ENCODE measurements at regions not wholly inside any gene's neighbourhood (a gene's known extent, or its start where the extent isn't known, plus 50 kb on each side); places are given as distances from the start of the nearest gene placed in this dataset.

GRCh38 chr2:142320067-142320466 lies 189.3 kb upstream of the LRP1B start:
- no peaks in the 10 kb centered on the region for H3K27me3 ChIP-seq
- H3K4me3 ChIP-seq = no peak overlapping the region
- H3K27ac ChIP-seq = no peak overlapping the region
- H3K4me1 ChIP-seq = no peaks in the 10 kb centered on the region
- H3K36me3 ChIP-seq = no peaks in the 10 kb centered on the region
- 88% methylated on average over 1 of the region's 1 CpG for WGBS
- TF ChIP-seq EP300 (IDR thresholded peaks at IDR 0.05) (no peak), POLR2A (IDR thresholded peaks at IDR 0.05) (no peak), POLR2AphosphoS5 (IDR thresholded peaks at IDR 0.05) (no peak), CTCF (IDR thresholded peaks at IDR 0.05) (no peak)
- DNase-seq (ENCODE audit: low spot score in 2 of 2) = no peak
- H3K9me3 ChIP-seq = no peaks in the 10 kb centered on the region

DNA sequence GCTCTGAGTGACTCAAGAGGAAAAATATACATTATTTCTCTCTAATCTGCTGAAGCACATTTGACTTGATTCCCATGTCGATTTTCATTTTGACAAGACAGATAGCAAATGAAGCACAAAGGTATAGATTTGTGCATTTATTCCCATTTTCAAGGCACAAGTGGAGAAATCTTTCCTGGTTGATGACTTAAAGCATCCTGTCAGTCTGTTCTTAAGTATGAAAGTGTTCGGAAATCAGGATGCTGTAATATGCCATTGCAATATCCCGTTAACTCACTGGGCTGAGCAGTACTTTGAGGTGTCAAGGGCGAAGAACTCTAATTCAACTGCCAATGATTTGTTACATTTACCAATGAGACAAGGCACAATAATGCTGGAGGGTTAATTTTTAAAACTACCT lies 185.2 kb upstream of the LRP1B start:
- no peak overlapping the region for H3K27ac ChIP-seq
- 91% methylated on average over 4 of the region's 4 CpGs for WGBS

DNA sequence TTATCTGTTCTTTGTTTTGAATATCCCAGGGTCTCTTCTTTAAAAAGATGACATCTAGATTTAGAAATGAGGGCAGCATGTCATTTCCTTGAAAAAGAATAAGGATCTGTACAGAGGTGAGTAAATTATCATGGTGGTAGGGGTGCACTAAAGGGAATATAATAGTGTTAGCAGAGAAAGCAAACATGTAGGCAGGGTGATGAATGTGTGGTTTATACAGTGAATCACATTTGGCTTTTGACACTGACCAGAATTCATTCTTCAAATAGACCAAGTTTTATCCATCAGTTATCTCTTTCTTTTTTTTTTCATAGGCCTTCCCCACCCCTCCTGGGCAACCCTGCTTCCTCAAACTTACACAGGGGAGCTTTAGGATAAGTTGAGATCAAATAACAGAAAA lies 184.5 kb upstream of the LRP1B start:
- no peak overlapping the region for H3K4me3 ChIP-seq
- no peak for DNase-seq (ENCODE audit: low spot score in 2 of 2)
- TF ChIP-seq POLR2A (IDR thresholded peaks at IDR 0.05) (no peak), POLR2AphosphoS5 (IDR thresholded peaks at IDR 0.05) (no peak), CTCF (IDR thresholded peaks at IDR 0.05) (no peak), EP300 (IDR thresholded peaks at IDR 0.05) (no peak)

More for the DNA sequence above, 185.2 kb upstream of the LRP1B start:
- Histone ChIP-seq H3K4me3 (no peak overlapping the region), H3K36me3 (no peaks in the 10 kb centered on the region), H3K9me3 (no peaks in the 10 kb centered on the region), H3K4me1 (no peaks in the 10 kb centered on the region), H3K27me3 (no peaks in the 10 kb centered on the region)
- no peak for DNase-seq (ENCODE audit: low spot score in 2 of 2)
- TF ChIP-seq POLR2AphosphoS5 (IDR thresholded peaks at IDR 0.05) (no peak), EP300 (IDR thresholded peaks at IDR 0.05) (no peak), CTCF (IDR thresholded peaks at IDR 0.05) (no peak), POLR2A (IDR thresholded peaks at IDR 0.05) (no peak)

DNA sequence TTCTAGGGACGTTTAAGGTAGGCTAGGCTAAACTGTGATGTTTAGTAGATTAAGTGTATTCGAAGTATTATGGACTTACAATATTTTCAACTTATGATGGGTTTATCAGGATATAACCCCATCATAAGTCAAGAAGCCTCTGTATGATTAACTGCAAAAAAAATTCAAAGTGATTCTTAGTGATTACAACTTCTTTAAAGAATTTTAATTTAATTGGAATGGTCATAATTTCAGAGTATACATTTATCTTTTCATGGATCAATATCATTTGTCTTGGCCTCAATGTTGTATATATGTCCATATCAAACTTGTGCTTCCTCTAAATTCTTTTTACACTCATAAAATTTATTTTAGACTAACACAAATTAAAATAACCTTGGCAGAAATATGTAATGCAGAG lies 183.3 kb upstream of the LRP1B start:
- H3K4me3 ChIP-seq = no peak overlapping the region
- H3K36me3 ChIP-seq = no peaks in the 10 kb centered on the region
- TF ChIP-seq POLR2AphosphoS5 (IDR thresholded peaks at IDR 0.05) (no peak), POLR2A (IDR thresholded peaks at IDR 0.05) (no peak), EP300 (IDR thresholded peaks at IDR 0.05) (no peak), CTCF (IDR thresholded peaks at IDR 0.05) (no peak)
- DNase-seq (ENCODE audit: low spot score in 2 of 2) = no peak
- no peaks in the 10 kb centered on the region for H3K4me1 ChIP-seq
- no peaks in the 10 kb centered on the region for H3K27me3 ChIP-seq
- peaks cover 7% of the 10 kb centered on the region for H3K9me3 ChIP-seq
- H3K27ac ChIP-seq = no peak overlapping the region
- WGBS = 72% methylated on average over 2 of the region's 2 CpGs

More for the DNA sequence above, 184.5 kb upstream of the LRP1B start:
- Histone ChIP-seq H3K9me3 (peaks cover 2% of the 10 kb centered on the region), H3K27ac (no peak overlapping the region), H3K36me3 (no peaks in the 10 kb centered on the region), H3K4me1 (no peaks in the 10 kb centered on the region), H3K27me3 (no peaks in the 10 kb centered on the region)

- TF ChIP-seq CTCF (IDR thresholded peaks at IDR 0.05) = no peak
- TF ChIP-seq POLR2AphosphoS5 (IDR thresholded peaks at IDR 0.05) = no peak
- no peak for TF ChIP-seq POLR2A (IDR thresholded peaks at IDR 0.05)
- TF ChIP-seq EP300 (IDR thresholded peaks at IDR 0.05) = no peak
- H3K27me3 ChIP-seq = no peaks in the 10 kb centered on the region
Observed at GRCh38 chr2:142310530-142310929, 179.7 kb upstream of the LRP1B start.

More at GRCh38 chr2:142310530-142310929, 179.7 kb upstream of the LRP1B start:
- DNase-seq (ENCODE audit: low spot score in 2 of 2) = no peak
- no peaks in the 10 kb centered on the region for H3K36me3 ChIP-seq
- H3K4me3 ChIP-seq = no peak overlapping the region
- H3K27ac ChIP-seq = no peak overlapping the region
- H3K9me3 ChIP-seq = peaks cover 7% of the 10 kb centered on the region
- H3K4me1 ChIP-seq = no peaks in the 10 kb centered on the region
